A549 (cell line): ENCODE measurements at regions not wholly inside any gene's neighbourhood (a gene's known extent, or its start where the extent isn't known, plus 50 kb on each side); places are given as distances from the start of the nearest gene placed in this dataset.

Source experiments
- ATAC-seq, 2 experiments: fragments of 200-7000 bp in 1 of 2; fragments of >200 bp in 1 of 2; cut with Nextera tagmentation in 1 of 2; cut with Tn5 transposase in 1 of 2; 3 replicates each; pipeline versions ENCODE4 v1.8.0 to v1.9.1; 2018 to 2020; ENCODE audit warnings: mild to moderate bottlenecking in 1 of 2, moderate library complexity in 1 of 2
- CTCF ChIA-PET: fragments of 300-600 bp; sonication (Branson Sonifier 250); formaldehyde crosslinking; extraction: SDS; loops from one replicate; lab custom pipeline; 2021; ENCODE audit warnings: antibody characterized with exemption, inconsistent platforms; lab: Yijun Ruan, JAX
- POLR2A ChIA-PET: fragments of 350-600 bp; formaldehyde crosslinking; extraction: SDS; loops from one replicate; lab custom pipeline; 2021; ENCODE audit warnings: antibody characterized with exemption, inconsistent platforms; lab: Yijun Ruan, JAX
- DNase-seq, 2 experiments: peaks; one replicate each; pipeline versions ENCODE4 v3.0.0 to v3.0.0-alpha.2; 2011 to 2016; ENCODE audit warnings: low read depth in 1 of 2, low spot score in 1 of 2
- FAIRE-seq: peaks from 2 replicates; lab custom pipeline; 2011; peaks lifted over from hg19 to GRCh38; lab: Jason Lieb, UNC
- H3K27ac ChIP-seq, 2 experiments: fragments of >200 bp; sonication (Bioruptor Twin); formaldehyde crosslinking; 3 replicates each; pipeline ENCODE4 v1.5.1; 2016 to 2017
- H3K4me1 ChIP-seq: fragments of >200 bp; sonication (Bioruptor Twin); formaldehyde crosslinking; 3 replicates; pipeline ENCODE4 v1.6.1; 2016
- H3K4me2 ChIP-seq: fragments of >200 bp; sonication (Bioruptor Twin); formaldehyde crosslinking; 3 replicates; pipeline ENCODE4 v1.6.1; 2016
- H3K4me3 ChIP-seq: fragments of >200 bp; sonication (Bioruptor Twin); formaldehyde crosslinking; 3 replicates; pipeline ENCODE4 v1.5.1; 2016
- H3K9me3 ChIP-seq: fragments of >200 bp; sonication (Bioruptor Twin); formaldehyde crosslinking; 3 replicates; pipeline ENCODE4 v1.6.1; 2016
- BHLHE40 ChIP-seq: IDR thresholded peaks from 2 replicates; pipeline ENCODE4 v1.6.1; 2012; ENCODE audit warnings: low read depth, low read length, inconsistent platforms
- CEBPB ChIP-seq, 2 experiments: fragments of >200 bp in 1 of 2; sonication (Bioruptor Twin) in 1 of 2; formaldehyde crosslinking in 1 of 2; IDR thresholded peaks; 2 replicates each; pipeline ENCODE4 v1.6.1; 2012 to 2016
- CHD4 ChIP-seq: fragments of 200-600 bp; sonication (generic); IDR thresholded peaks from 2 replicates; pipeline ENCODE4 v1.6.1; 2016; ENCODE audit warnings: antibody characterized with exemption, mild to moderate bottlenecking, borderline replicate concordance
- EP300 ChIP-seq, 2 experiments: fragments of >200 bp; sonication (Bioruptor Twin); formaldehyde crosslinking; IDR thresholded peaks; 2 replicates in 1 of 2; 3 replicates in 1 of 2; pipeline ENCODE4 v1.6.1; 2016 to 2017
- FOXS1 ChIP-seq: fragments of 250-450 bp; sonication (Bioruptor Pico); IDR thresholded peaks from 2 replicates; pipeline ENCODE4 v1.5.0; 2020; ENCODE audit warnings: mild to moderate bottlenecking, moderate library complexity
- HOXA7 ChIP-seq: fragments of 250-450 bp; sonication (Bioruptor Pico); IDR thresholded peaks from 2 replicates; pipeline ENCODE4 v1.5.0; 2020; ENCODE audit warnings: mild to moderate bottlenecking, moderate library complexity
- JUN ChIP-seq, 2 experiments: fragments of >200 bp; sonication (Bioruptor Twin); formaldehyde crosslinking; IDR thresholded peaks; 2 replicates in 1 of 2; 3 replicates in 1 of 2; pipeline ENCODE4 v1.6.1; 2016 to 2017
- JUNB ChIP-seq: fragments of >200 bp; sonication (Bioruptor Twin); formaldehyde crosslinking; IDR thresholded peaks from 2 replicates; pipeline ENCODE4 v1.6.1; 2016
- KDM1A ChIP-seq: fragments of 200-600 bp; sonication (generic); IDR thresholded peaks from 2 replicates; pipeline ENCODE4 v1.6.1; 2016; ENCODE audit warnings: low read depth, mild to moderate bottlenecking
- KDM5A ChIP-seq: fragments of 200-600 bp; sonication (generic); IDR thresholded peaks from 2 replicates; pipeline ENCODE4 v1.6.1; 2016; ENCODE audit warnings: antibody characterized with exemption, mild to moderate bottlenecking
- MAFK ChIP-seq: fragments of 450-650 bp; IDR thresholded peaks from 2 replicates; pipeline ENCODE4 v1.6.1; 2014; ENCODE audit not compliant: partially characterized antibody
- MAZ ChIP-seq: fragments of 150-350 bp; IDR thresholded peaks from 2 replicates; pipeline ENCODE4 v1.6.1; 2014; ENCODE audit warnings: antibody characterized with exemption, low read depth, low read length, borderline replicate concordance
- MYC ChIP-seq: IDR thresholded peaks from 2 replicates; pipeline ENCODE4 v1.6.1; 2012; ENCODE audit warnings: mild to moderate bottlenecking, inconsistent platforms, low read length, improper control_type of control experiment, borderline replicate concordance
- NPAS2 ChIP-seq: fragments of 250-450 bp; sonication (Bioruptor Pico); IDR thresholded peaks from 2 replicates; pipeline ENCODE4 v1.8.0; 2022; ENCODE audit warnings: mild to moderate bottlenecking, moderate library complexity, borderline replicate concordance
- NR3C1 ChIP-seq: fragments of >200 bp; sonication (Bioruptor Twin); formaldehyde crosslinking; IDR thresholded peaks from 3 replicates; pipeline ENCODE4 v1.6.1; 2017
- POLR2A ChIP-seq: IDR thresholded peaks from 2 replicates; pipeline ENCODE4 v1.6.1; 2012; ENCODE audit warnings: mild to moderate bottlenecking, low read length
- POLR2AphosphoS2 ChIP-seq: conservative IDR thresholded peaks from 2 replicates; pipeline ENCODE4 v1.6.1; 2012; ENCODE audit warnings: low read length, improper control_type of control experiment, inconsistent platforms
- RAD21 ChIP-seq, 2 experiments: fragments of >200 bp in 1 of 2; sonication (Bioruptor Twin) in 1 of 2; formaldehyde crosslinking in 1 of 2; IDR thresholded peaks in 1 of 2; conservative IDR thresholded peaks in 1 of 2; 2 replicates in 1 of 2; 3 replicates in 1 of 2; pipeline ENCODE4 v1.6.1; 2012 to 2018; ENCODE audit warnings: inconsistent platforms in 1 of 2
- RCOR1 ChIP-seq: fragments of 150-350 bp; IDR thresholded peaks from 2 replicates; pipeline ENCODE4 v1.6.1; 2014; ENCODE audit warnings: antibody characterized with exemption, low read length, low read depth
- RFX5 ChIP-seq: fragments of 450-650 bp; IDR thresholded peaks from 2 replicates; pipeline ENCODE4 v1.7.1; 2014; ENCODE audit warnings: antibody characterized with exemption, mild to moderate bottlenecking, moderate library complexity
- RNF2 ChIP-seq: fragments of 200-600 bp; sonication (generic); IDR thresholded peaks from 2 replicates; pipeline ENCODE4 v1.6.1; 2016; ENCODE audit warnings: low read depth, mild to moderate bottlenecking, antibody characterized with exemption, moderate library complexity, borderline replicate concordance
- TFCP2L1 ChIP-seq: fragments of 250-450 bp; sonication (Bioruptor Pico); IDR thresholded peaks from 2 replicates; pipeline ENCODE4 v1.5.0; 2021; ENCODE audit warnings: mild to moderate bottlenecking
- TP53 ChIP-seq: fragments of 250-450 bp; sonication (Bioruptor Pico); IDR thresholded peaks from 2 replicates; pipeline ENCODE4 v1.5.0; 2021; ENCODE audit warnings: mild to moderate bottlenecking, moderate library complexity
- WGBS: methylation state at CpG from one replicate; pipeline ENCODE4 v1.1.6; 2017; ENCODE audit errors: missing lambda C conversion rate; 5-methylcytosine and 5-hydroxymethylcytosine counted together
- TF ChIP-seq, protein P1 (sequence below): IDR thresholded peaks from 2 replicates; pipeline ENCODE4 v1.6.1; 2012
- TF ChIP-seq, protein P2 (sequence below): IDR thresholded peaks from 2 replicates; pipeline ENCODE4 v1.6.1; 2012; ENCODE audit warnings: low read depth, borderline replicate concordance
- TF ChIP-seq, protein P3 (sequence below): fragments of 150-350 bp; IDR thresholded peaks from 2 replicates; pipeline ENCODE4 v1.6.1; 2014; ENCODE audit warnings: low read depth, mild to moderate bottlenecking, low read length

DNA sequence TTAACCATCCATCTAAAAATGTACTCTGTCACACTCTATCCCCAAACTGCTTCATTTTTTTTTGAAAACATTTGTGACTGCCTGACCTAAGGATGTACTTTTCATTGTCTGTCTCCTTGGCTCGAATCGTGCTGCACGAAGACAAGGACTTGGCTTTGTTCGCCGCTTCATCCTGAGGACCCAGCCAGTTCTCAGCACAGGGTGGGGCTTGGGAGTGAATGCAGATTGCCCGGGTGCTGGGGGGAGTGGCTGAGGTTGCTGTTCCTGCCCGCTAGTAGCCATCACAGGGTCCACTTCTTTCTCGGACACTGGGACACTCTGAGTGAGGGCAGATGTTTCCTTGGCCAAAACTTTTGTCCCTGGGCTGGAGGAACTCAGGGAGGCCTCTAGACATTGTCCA, 70.1 kb upstream of the CLCN4 start:
- ChIA-PET CTCF (no interaction called here), POLR2A (no interaction called here)
- TF ChIP-seq TFCP2L1 (CRISPR knock-in tag): no peak
- no peak for TF ChIP-seq HOXA7 (CRISPR knock-in tag)
- TF ChIP-seq EP300 (IDR thresholded peaks at IDR 0.05): no peak
- no peak for TF ChIP-seq RCOR1
- no peak for TF ChIP-seq KDM5A
- TF ChIP-seq TP53: no peak
- TF ChIP-seq RAD21 (conservative IDR thresholded peaks at IDR 0.05 in 1 of 2, IDR thresholded peaks at IDR 0.05 in 1 of 2): no peak
- no peak for TF ChIP-seq CHD4
- no peak for TF ChIP-seq RNF2
- no peak for TF ChIP-seq CEBPB (IDR thresholded peaks at IDR 0.05)
- no peak for TF ChIP-seq MYC
- no peak for TF ChIP-seq FOXS1 (CRISPR knock-in tag)
- no peak for TF ChIP-seq BHLHE40
- TF ChIP-seq, protein P1, sequence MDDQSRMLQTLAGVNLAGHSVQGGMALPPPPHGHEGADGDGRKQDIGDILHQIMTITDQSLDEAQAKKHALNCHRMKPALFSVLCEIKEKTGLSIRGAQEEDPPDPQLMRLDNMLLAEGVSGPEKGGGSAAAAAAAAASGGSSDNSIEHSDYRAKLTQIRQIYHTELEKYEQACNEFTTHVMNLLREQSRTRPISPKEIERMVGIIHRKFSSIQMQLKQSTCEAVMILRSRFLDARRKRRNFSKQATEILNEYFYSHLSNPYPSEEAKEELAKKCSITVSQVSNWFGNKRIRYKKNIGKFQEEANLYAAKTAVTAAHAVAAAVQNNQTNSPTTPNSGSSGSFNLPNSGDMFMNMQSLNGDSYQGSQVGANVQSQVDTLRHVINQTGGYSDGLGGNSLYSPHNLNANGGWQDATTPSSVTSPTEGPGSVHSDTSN: no peak
- TF ChIP-seq POLR2A: no peak
- TF ChIP-seq RFX5: no peak
- no peak for TF ChIP-seq NPAS2 (CRISPR knock-in tag)
- no peak for TF ChIP-seq NR3C1
- no peak for TF ChIP-seq KDM1A
- TF ChIP-seq MAFK: no peak
- no peak overlapping the region for H3K27ac ChIP-seq
- H3K4me3 ChIP-seq: no peak overlapping the region
- WGBS: 97% methylated on average over 5 of the region's 8 CpGs
- FAIRE-seq (no peak), DNase-seq (no peak), ATAC-seq (no peak)
- H3K9me3 ChIP-seq: no peaks in the 10 kb centered on the region
- H3K4me2 ChIP-seq: no peak overlapping the region
- H3K4me1 ChIP-seq: peaks cover 42% of the 10 kb centered on the region

DNA sequence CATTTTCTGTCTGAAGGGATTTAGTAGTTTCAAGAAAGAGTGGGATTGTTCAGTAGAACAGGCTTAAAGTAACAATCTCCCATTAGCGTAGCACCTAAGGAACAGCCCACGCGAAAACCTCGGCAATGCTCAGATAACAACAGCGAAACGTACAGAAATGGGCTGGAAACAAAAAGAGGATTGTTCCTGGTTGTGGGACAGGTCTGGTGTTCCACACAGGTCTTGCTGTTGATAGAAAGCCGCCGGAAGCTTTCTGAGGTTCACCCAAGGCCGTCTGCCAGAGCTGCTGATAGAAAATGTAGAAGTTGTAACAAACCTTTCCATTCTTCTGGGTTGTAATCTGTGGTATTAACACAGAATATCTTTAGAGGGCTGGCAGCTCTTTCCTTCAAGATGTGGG, 69.4 kb upstream of the CLCN4 start:
- WGBS: 93% methylated on average over 9 of the region's 9 CpGs
- FAIRE-seq (no peak), ATAC-seq (no peak), DNase-seq (no peak)
- Histone ChIP-seq H3K4me3 (no peak overlapping the region), H3K27ac (no peak overlapping the region), H3K4me2 (no peak overlapping the region), H3K4me1 (peaks cover 39% of the 10 kb centered on the region), H3K9me3 (no peaks in the 10 kb centered on the region)
- TF ChIP-seq NPAS2 (CRISPR knock-in tag) (no peak), JUN (IDR thresholded peaks at IDR 0.05) (no peak), KDM5A (no peak), EP300 (IDR thresholded peaks at IDR 0.05) (no peak), CHD4 (no peak), HOXA7 (CRISPR knock-in tag) (no peak), JUNB (no peak), TFCP2L1 (CRISPR knock-in tag) (no peak), RFX5 (no peak), POLR2AphosphoS2 (no peak), MAZ (no peak)
- TF ChIP-seq, protein P2, sequence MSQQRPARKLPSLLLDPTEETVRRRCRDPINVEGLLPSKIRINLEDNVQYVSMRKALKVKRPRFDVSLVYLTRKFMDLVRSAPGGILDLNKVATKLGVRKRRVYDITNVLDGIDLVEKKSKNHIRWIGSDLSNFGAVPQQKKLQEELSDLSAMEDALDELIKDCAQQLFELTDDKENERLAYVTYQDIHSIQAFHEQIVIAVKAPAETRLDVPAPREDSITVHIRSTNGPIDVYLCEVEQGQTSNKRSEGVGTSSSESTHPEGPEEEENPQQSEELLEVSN: no peak
- TF ChIP-seq, protein P3, sequence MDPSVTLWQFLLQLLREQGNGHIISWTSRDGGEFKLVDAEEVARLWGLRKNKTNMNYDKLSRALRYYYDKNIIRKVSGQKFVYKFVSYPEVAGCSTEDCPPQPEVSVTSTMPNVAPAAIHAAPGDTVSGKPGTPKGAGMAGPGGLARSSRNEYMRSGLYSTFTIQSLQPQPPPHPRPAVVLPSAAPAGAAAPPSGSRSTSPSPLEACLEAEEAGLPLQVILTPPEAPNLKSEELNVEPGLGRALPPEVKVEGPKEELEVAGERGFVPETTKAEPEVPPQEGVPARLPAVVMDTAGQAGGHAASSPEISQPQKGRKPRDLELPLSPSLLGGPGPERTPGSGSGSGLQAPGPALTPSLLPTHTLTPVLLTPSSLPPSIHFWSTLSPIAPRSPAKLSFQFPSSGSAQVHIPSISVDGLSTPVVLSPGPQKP: no peak
- TF ChIP-seq, protein P1: no peak
- ChIA-PET CTCF (no interaction called here), POLR2A (no interaction called here)
